Aorta (tissue), 5 donors: ENCODE measurements at regions not wholly inside any gene's neighbourhood (a gene's known extent, or its start where the extent isn't known, plus 50 kb on each side); places are given as distances from the start of the nearest gene placed in this dataset.

Experiments used
- ATAC-seq: fragments of 200-7000 bp; cut with Tn5 transposase; one replicate; pipeline ENCODE4 v1.9.1; 2022; ENCODE audit warnings: moderate library complexity; ENCODE audit not compliant: low FRiP score
- DNase-seq, 2 donors: peaks; one replicate each; pipeline ENCODE4 v3.0.0-alpha.2; 2020
- H3K27ac ChIP-seq, 2 donors: one replicate each; pipeline ENCODE4 v1.5.1; 2013; ENCODE audit warnings: low read length in 2 of 2, mild to moderate bottlenecking in 2 of 2, moderate library complexity in 2 of 2, control low read depth in 1 of 2, inconsistent platforms in 1 of 2, low read depth in 1 of 2
- H3K27me3 ChIP-seq, 2 donors: one replicate each; pipeline ENCODE4 v1.6.1; 2013; ENCODE audit warnings: control low read depth in 1 of 2, low read length in 1 of 2, mild to moderate bottlenecking in 1 of 2, moderate library complexity in 1 of 2; ENCODE audit not compliant: insufficient read depth in 2 of 2, control insufficient read depth in 1 of 2
- H3K36me3 ChIP-seq, 2 donors: one replicate each; pipeline ENCODE4 v1.6.1; 2013; ENCODE audit warnings: control low read depth in 1 of 2, low read length in 1 of 2, mild to moderate bottlenecking in 1 of 2; ENCODE audit not compliant: insufficient read depth in 2 of 2, control insufficient read depth in 1 of 2
- H3K4me1 ChIP-seq, 2 donors: one replicate each; pipeline ENCODE4 v1.6.1; 2013; ENCODE audit warnings: low read length in 2 of 2, control low read depth in 1 of 2, mild to moderate bottlenecking in 1 of 2, moderate library complexity in 1 of 2; ENCODE audit not compliant: insufficient read depth in 2 of 2, control insufficient read depth in 1 of 2
- H3K4me3 ChIP-seq, 2 donors: one replicate each; pipeline ENCODE4 v1.5.1; 2013; ENCODE audit warnings: low read length in 2 of 2, control low read depth in 1 of 2, mild to moderate bottlenecking in 1 of 2
- H3K9me3 ChIP-seq: one replicate; pipeline ENCODE4 v1.6.1; 2013; ENCODE audit warnings: mild to moderate bottlenecking, low read length; ENCODE audit not compliant: control insufficient read depth
- WGBS, 2 donors: extraction: QIAGEN DNeasy Blood & Tissue Kit; methylation state at CpG; one replicate each; pipeline ENCODE4 v1.1.7; 2013; 5-methylcytosine and 5-hydroxymethylcytosine counted together
- intact Hi-C, 2 donors: fragments of 100-400 bp; cut with DNase I; formaldehyde crosslinking; loops; one replicate each; pipeline versions ENCODE4 v1.14.2 to v1.15.0; 2022
- donor health status: healthy with polysubstance abuse.
- donor health status: Bipolar disorder and iron deficiency.
- donor health status: DM: no; HTN: no; CAD: no.
- donor health status: DM: no; HTN: no; CAD: no.
- donor health status: DM: yes; HTN: yes; CAD: no.

DNA sequence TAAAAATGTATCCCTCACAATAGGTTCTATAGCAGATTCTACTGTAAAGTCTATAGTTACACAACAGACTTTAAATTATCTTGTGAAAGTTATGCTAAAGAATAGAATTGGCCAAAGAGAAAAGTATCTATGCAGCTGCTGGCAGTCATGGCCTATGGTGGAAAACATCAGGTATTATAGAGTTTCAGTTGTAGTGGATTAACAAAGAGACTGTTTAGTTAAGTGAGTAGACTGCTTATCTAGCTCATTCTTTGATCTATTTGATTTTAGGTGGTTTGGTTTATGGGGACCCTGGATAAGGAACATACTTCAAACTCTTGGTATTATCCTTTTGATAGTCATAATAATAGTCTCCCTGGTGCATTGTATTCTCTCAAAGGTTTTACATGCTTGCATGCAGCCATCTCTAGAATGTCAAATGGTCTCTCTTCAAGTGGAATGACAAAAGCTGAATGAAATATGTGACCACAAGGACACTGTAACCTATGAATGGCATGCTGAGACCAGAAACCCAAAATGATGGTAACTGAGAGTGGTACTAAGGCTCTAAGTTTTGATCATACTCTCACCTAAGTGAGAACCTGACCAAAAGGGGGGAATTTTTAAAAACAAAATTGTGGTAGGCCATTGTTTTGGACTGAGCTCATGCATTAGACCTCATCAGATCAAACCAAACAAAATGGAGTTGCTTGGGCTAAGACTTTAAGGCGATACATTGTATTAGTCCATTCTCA is 54.9 kb upstream of the NAMPT start:
- Histone ChIP-seq H3K4me1 (no peaks in the 10 kb centered on the region), H3K27ac (no peak overlapping the region), H3K4me3 (no peak overlapping the region), H3K27me3 (no peaks in the 10 kb centered on the region), H3K36me3 (no peaks in the 10 kb centered on the region), H3K9me3 (peaks cover 10% of the 10 kb centered on the region)
- DNase-seq (no peak), ATAC-seq (no peak)
- intact Hi-C loops, result no loop called here
- 0 to 86% methylated on average over 1 of the region's 1 CpG for WGBS, 2 donors

DNA sequence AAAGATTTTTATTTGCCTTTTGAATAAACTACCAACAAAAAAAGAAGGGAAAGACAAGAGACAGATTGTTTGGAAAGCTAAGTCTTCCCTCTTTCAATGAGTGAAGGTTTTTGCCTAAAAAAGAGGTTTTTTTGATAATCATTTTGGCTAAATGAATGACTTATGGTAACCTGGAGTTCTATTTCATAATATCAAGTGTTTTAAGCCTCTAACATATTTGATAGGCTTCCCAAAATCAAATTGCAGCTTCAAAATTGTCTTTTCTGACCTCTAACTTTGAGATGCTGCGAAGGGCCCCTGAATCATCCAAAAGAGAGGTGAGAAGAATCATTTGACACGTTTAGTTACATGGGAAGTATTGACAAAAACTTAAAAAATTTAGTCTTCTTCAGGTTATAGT is 53.0 kb upstream of the NAMPT start:
- no peak overlapping the region for H3K4me3 ChIP-seq
- WGBS, 2 donors, result 46 to 48% methylated on average over 2 of the region's 2 CpGs
- H3K27me3 ChIP-seq, result no peaks in the 10 kb centered on the region
- H3K27ac ChIP-seq, result no peak overlapping the region
- DNase-seq (no peak), ATAC-seq (no peak)
- no peaks in the 10 kb centered on the region for H3K36me3 ChIP-seq
- H3K4me1 ChIP-seq, result peaks cover 0 to under 1% of the 10 kb centered on the region in 2 donors
- intact Hi-C loops, result no loop called here
- H3K9me3 ChIP-seq, result peaks cover 7% of the 10 kb centered on the region

DNA sequence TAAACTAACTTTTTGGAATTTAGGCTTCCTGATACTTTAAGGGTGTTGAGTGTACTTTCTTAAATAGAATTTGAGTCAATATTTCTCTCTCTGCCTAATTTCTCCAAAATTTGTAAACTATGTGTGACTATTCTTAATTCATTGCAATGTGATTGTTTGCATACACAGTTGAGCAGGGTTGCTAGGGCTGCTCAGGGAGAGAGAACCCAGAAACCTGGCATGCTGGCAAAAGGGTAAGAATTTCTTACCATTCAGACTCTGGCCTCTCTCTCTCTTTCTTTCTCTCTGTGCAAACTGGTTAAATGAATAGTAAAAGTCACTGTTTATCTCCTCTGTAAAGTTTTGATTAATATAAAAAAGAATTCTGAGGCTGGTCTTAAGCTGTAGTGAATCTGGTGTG is 51.0 kb upstream of the NAMPT start:
- DNase-seq (no peak), ATAC-seq (no peak)
- H3K36me3 ChIP-seq, result no peaks in the 10 kb centered on the region
- intact Hi-C loops, result no loop called here
- H3K4me3 ChIP-seq, result no peak overlapping the region
- no peaks in the 10 kb centered on the region for H3K27me3 ChIP-seq
- peaks cover 0 to 4% of the 10 kb centered on the region in 2 donors for H3K4me1 ChIP-seq
- no peak overlapping the region for H3K27ac ChIP-seq
- peaks cover under 1% of the 10 kb centered on the region for H3K9me3 ChIP-seq
